WTC11 (cell line): ENCODE measurements at regions not wholly inside any gene's neighbourhood (a gene's known extent, or its start where the extent isn't known, plus 50 kb on each side); places are given as distances from the start of the nearest gene placed in this dataset.

ENCODE experiments used
- ATAC-seq: fragments of 200-7000 bp; cut with Tn5 transposase; 2 replicates; pipeline ENCODE4 v1.10.0; 2021; ENCODE audit warnings: mild to moderate bottlenecking, moderate library complexity
- CTCF ChIA-PET: fragments of 300-600 bp; sonication (Branson Sonifier 250); formaldehyde crosslinking; loops from one replicate; lab custom pipeline; 2021; ENCODE audit warnings: antibody characterized with exemption; lab: Charles Lee
- POLR2A ChIA-PET: fragments of 350-600 bp; sonication (Branson Sonifier 250); formaldehyde crosslinking; loops from one replicate; lab custom pipeline; 2021; ENCODE audit warnings: antibody characterized with exemption; lab: Charles Lee
- DNase-seq: peaks from one replicate; pipeline ENCODE4 v3.0.0; 2021; ENCODE audit warnings: low spot score
- H3K27ac Mint-ChIP-seq: 2 replicates; pipeline ENCODE4 v1.8.0; 2021; ENCODE audit warnings: mixed read lengths
- H3K27me3 Mint-ChIP-seq: 2 replicates; pipeline ENCODE4 v1.8.0; 2021; ENCODE audit warnings: low read depth, mild to moderate bottlenecking, moderate library complexity, mixed read lengths
- H3K36me3 Mint-ChIP-seq: 2 replicates; pipeline ENCODE4 v1.8.0; 2021; ENCODE audit warnings: mixed read lengths
- H3K4me1 Mint-ChIP-seq: 2 replicates; pipeline ENCODE4 v1.8.0; 2022; ENCODE audit warnings: mixed read lengths
- H3K4me3 Mint-ChIP-seq: 2 replicates; pipeline ENCODE4 v1.8.0; 2021; ENCODE audit warnings: mild to moderate bottlenecking, moderate library complexity, mixed read lengths
- H3K9me3 Mint-ChIP-seq: 2 replicates; pipeline ENCODE4 v1.8.0; 2021; ENCODE audit warnings: mixed read lengths
- ATF2 ChIP-seq: sonication (generic); formaldehyde crosslinking; IDR thresholded peaks from 2 replicates; pipeline ENCODE4 v1.8.1; 2022; ENCODE audit warnings: low read depth, missing genetic modification reagents, borderline replicate concordance
- ATF6 ChIP-seq: sonication (generic); formaldehyde crosslinking; IDR thresholded peaks from 2 replicates; pipeline ENCODE4 v1.8.1; 2023; ENCODE audit warnings: mild to moderate bottlenecking, missing genetic modification reagents
- CBFB ChIP-seq: sonication (generic); formaldehyde crosslinking; IDR thresholded peaks from 2 replicates; pipeline ENCODE4 v1.8.1; 2022; ENCODE audit warnings: mild to moderate bottlenecking, low read depth, missing genetic modification reagents
- CTCF ChIP-seq: fragments of 200-600 bp; IDR thresholded peaks from 2 replicates; pipeline ENCODE4 v1.8.0; 2022; ENCODE audit warnings: antibody characterized with exemption
- EMX1 ChIP-seq: fragments of 250-450 bp; sonication (Bioruptor Pico); IDR thresholded peaks from 2 replicates; pipeline ENCODE4 v1.8.0; 2021; ENCODE audit warnings: mild to moderate bottlenecking
- FOXK1 ChIP-seq: sonication (generic); formaldehyde crosslinking; IDR thresholded peaks from 2 replicates; pipeline ENCODE4 v1.8.0; 2022; ENCODE audit warnings: mild to moderate bottlenecking, moderate library complexity, missing genetic modification reagents
- GTF2I ChIP-seq: fragments of 250-450 bp; sonication (Bioruptor Pico); conservative IDR thresholded peaks from 2 replicates; pipeline ENCODE4 v1.4.0; 2021; ENCODE audit warnings: mild to moderate bottlenecking
- HMGXB4 ChIP-seq: sonication (generic); formaldehyde crosslinking; IDR thresholded peaks from 2 replicates; pipeline ENCODE4 v1.8.1; 2023; ENCODE audit warnings: mild to moderate bottlenecking, moderate library complexity, missing genetic modification reagents
- KAT7 ChIP-seq: sonication (generic); formaldehyde crosslinking; IDR thresholded peaks from 2 replicates; pipeline ENCODE4 v1.8.1; 2023; ENCODE audit warnings: missing genetic modification reagents, mild to moderate bottlenecking, borderline replicate concordance
- PRDM15 ChIP-seq: sonication (generic); formaldehyde crosslinking; IDR thresholded peaks from 2 replicates; pipeline ENCODE4 v1.8.0; 2022; ENCODE audit warnings: missing genetic modification reagents
- PRRX2 ChIP-seq: fragments of 250-450 bp; sonication (Bioruptor Pico); IDR thresholded peaks from 2 replicates; pipeline ENCODE4 v1.8.0; 2021; ENCODE audit warnings: mild to moderate bottlenecking
- RELA ChIP-seq: sonication (generic); formaldehyde crosslinking; IDR thresholded peaks from 2 replicates; pipeline ENCODE4 v1.8.1; 2022; ENCODE audit warnings: missing genetic modification reagents, mild to moderate bottlenecking, borderline replicate concordance
- SMAD4 ChIP-seq: sonication (generic); formaldehyde crosslinking; IDR thresholded peaks from 2 replicates; pipeline ENCODE4 v1.8.0; 2022; ENCODE audit warnings: mild to moderate bottlenecking, missing genetic modification reagents
- SP1 ChIP-seq: sonication (generic); formaldehyde crosslinking; conservative IDR thresholded peaks from 2 replicates; pipeline ENCODE4 v1.8.1; 2022; ENCODE audit warnings: missing genetic modification reagents
- TCF7 ChIP-seq: sonication (generic); formaldehyde crosslinking; IDR thresholded peaks from 2 replicates; pipeline ENCODE4 v1.8.0; 2022; ENCODE audit warnings: mild to moderate bottlenecking, low read depth, missing genetic modification reagents, moderate library complexity
- TEAD1 ChIP-seq: sonication (generic); formaldehyde crosslinking; IDR thresholded peaks from 2 replicates; pipeline ENCODE4 v1.8.0; 2022; ENCODE audit warnings: mild to moderate bottlenecking, missing genetic modification reagents
- USF2 ChIP-seq: sonication (generic); formaldehyde crosslinking; IDR thresholded peaks from 2 replicates; pipeline ENCODE4 v1.8.1; 2023; ENCODE audit warnings: mild to moderate bottlenecking, missing genetic modification reagents, moderate library complexity
- ZNF138 ChIP-seq: sonication (generic); formaldehyde crosslinking; conservative IDR thresholded peaks from 2 replicates; pipeline ENCODE4 v1.8.1; 2022; ENCODE audit warnings: mild to moderate bottlenecking, moderate library complexity, missing genetic modification reagents
- ZNF232 ChIP-seq: sonication (generic); formaldehyde crosslinking; IDR thresholded peaks from 2 replicates; pipeline ENCODE4 v1.8.0; 2022; ENCODE audit warnings: mild to moderate bottlenecking, missing genetic modification reagents
- ZNF317 ChIP-seq: sonication (generic); formaldehyde crosslinking; IDR thresholded peaks from 2 replicates; pipeline ENCODE4 v1.8.1; 2023; ENCODE audit warnings: low read depth, mild to moderate bottlenecking, moderate library complexity, missing genetic modification reagents, borderline replicate concordance
- ZNF423 ChIP-seq: fragments of 250-450 bp; sonication (Bioruptor Pico); IDR thresholded peaks from 2 replicates; pipeline ENCODE4 v2.1.2; 2022; ENCODE audit warnings: mild to moderate bottlenecking, moderate library complexity

- no peak for ATAC-seq
- Mint-ChIP-seq H3K4me3 (no peak overlapping the region), H3K9me3 (no peaks in the 10 kb centered on the region), H3K27me3 (no peaks in the 10 kb centered on the region), H3K4me1 (peaks cover 6% of the 10 kb centered on the region; the same call in 1 of the 2 replicates), H3K27ac (no peak overlapping the region), H3K36me3 (no peaks in the 10 kb centered on the region)
- CTCF ChIA-PET = no interaction called here
- no peak for DNase-seq
- no peak for TF ChIP-seq CBFB (CRISPR knock-in tag)
- no peak for TF ChIP-seq SMAD4 (CRISPR knock-in tag)
- no peak for TF ChIP-seq SP1 (CRISPR knock-in tag)
- no peak for TF ChIP-seq PRDM15 (CRISPR knock-in tag)
- no peak for TF ChIP-seq ZNF423
- TF ChIP-seq PRRX2 = no peak
- no peak for TF ChIP-seq HMGXB4
- no peak for TF ChIP-seq ZNF232
- no peak for TF ChIP-seq FOXK1 (CRISPR knock-in tag)
- no peak for TF ChIP-seq USF2 (CRISPR knock-in tag)
- TF ChIP-seq RELA (CRISPR knock-in tag) = no peak
- no peak for TF ChIP-seq ATF2
- no peak for TF ChIP-seq GTF2I (CRISPR knock-in tag)
- POLR2A ChIA-PET = no interaction called here
These were observed 1071.9 kb upstream of the CHAC2 start for GRCh38 chr2:52695731-52696130.

- H3K9me3 Mint-ChIP-seq = peaks cover 28% of the 10 kb centered on the region
- peaks cover 15% of the 10 kb centered on the region for H3K36me3 Mint-ChIP-seq
- ChIA-PET POLR2A (no interaction called here), CTCF (no interaction called here)
- ATAC-seq = no peak
- H3K27ac Mint-ChIP-seq = no peak overlapping the region
- H3K4me1 Mint-ChIP-seq = no peaks in the 10 kb centered on the region
- no peak overlapping the region for H3K4me3 Mint-ChIP-seq
- no peak for DNase-seq
- no peaks in the 10 kb centered on the region for H3K27me3 Mint-ChIP-seq
- no peak for TF ChIP-seq PRDM15 (CRISPR knock-in tag)
- TF ChIP-seq CTCF = no peak
- no peak for TF ChIP-seq SP1 (CRISPR knock-in tag)
- no peak for TF ChIP-seq ATF6
- TF ChIP-seq EMX1 = no peak
- TF ChIP-seq RELA (CRISPR knock-in tag) = no peak
- TF ChIP-seq TCF7 = no peak
- TF ChIP-seq ZNF138 (CRISPR knock-in tag) = no peak
- no peak for TF ChIP-seq ZNF317
- no peak for TF ChIP-seq KAT7 (CRISPR knock-in tag)
- TF ChIP-seq TEAD1 = no peak
These were observed 1080.7 kb upstream of the CHAC2 start for GRCh38 chr2:52686935-52687334.
